ENCODE measurements at regions not wholly inside any gene's neighbourhood (a gene's known extent, or its start where the extent isn't known, plus 50 kb on each side); places are given as distances from the start of the nearest gene placed in this dataset.

DNA sequence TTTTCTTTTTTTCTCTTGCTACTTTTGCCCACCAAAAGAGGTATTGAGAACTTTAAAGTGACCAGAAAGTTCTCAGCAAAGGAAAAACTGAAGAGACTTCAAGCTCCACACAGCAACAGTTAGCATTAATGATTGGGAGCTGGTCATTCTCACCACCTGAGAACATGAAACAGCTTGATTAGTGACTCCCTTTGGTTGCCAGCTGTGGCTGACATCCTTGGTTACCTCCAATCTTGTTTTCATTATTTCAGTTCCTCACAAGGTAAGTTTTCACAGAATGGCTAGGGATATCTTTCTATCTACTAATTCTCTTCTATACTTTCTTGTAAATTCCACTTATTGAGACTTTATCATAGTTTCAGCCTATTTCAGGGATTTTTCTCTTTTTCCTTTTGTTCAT is 427.9 kb downstream of the QKI start:
- Histone ChIP-seq H3K4me2 (ENCODE audit: low read depth, low read length) (no peak overlapping the region), H4K20me1 (ENCODE audit: insufficient read depth, low read length) (no peaks in the 10 kb centered on the region), H2BK5ac (ENCODE audit: low read depth, low read length, poor library complexity, severe bottlenecking) (no peak overlapping the region), H3K4me3 (ENCODE audit: insufficient read depth, low read depth, low read length) (no peak overlapping the region), H4K5ac (ENCODE audit: low read depth, low read length) (no peak overlapping the region), H3K18ac (ENCODE audit: low read depth, low read length) (no peak overlapping the region), H3K4me1 (ENCODE audit: control insufficient read depth, insufficient read depth, low read length) (peaks cover 4% of the 10 kb centered on the region; the same call in 1 of the 2 replicates), H2BK15ac (ENCODE audit: low read depth, low read length) (no peak overlapping the region), H2AK9ac (replicated peaks; ENCODE audit: low read depth, low read length, poor library complexity) (no peak overlapping the region), H3K9ac (ENCODE audit: low read depth, low read length) (no peak overlapping the region), H3K56ac (ENCODE audit: extremely low read depth, insufficient read depth, low read length) (no peak overlapping the region), H3K14ac (replicated peaks; ENCODE audit: low read depth, low read length) (no peak overlapping the region), H3K9me3 (ENCODE audit: control insufficient read depth, insufficient read depth, low read length) (no peaks in the 10 kb centered on the region), H3K4ac (ENCODE audit: low read depth, low read length) (no peak overlapping the region), H4K91ac (ENCODE audit: insufficient read depth, low read depth, low read length) (no peak overlapping the region), H4K8ac (ENCODE audit: low read depth in 2 of 2, low read length in 2 of 2) (no peak overlapping the region), H3K27me3 (ENCODE audit: control insufficient read depth, insufficient read depth, low read length) (no peaks in the 10 kb centered on the region), H3K23ac (ENCODE audit: low read depth, low read length) (no peak overlapping the region), H3K79me1 (ENCODE audit: low read depth in 1 of 2, low read length in 2 of 2) (no peaks in the 10 kb centered on the region), H2BK120ac (ENCODE audit: low read depth, low read length) (no peak overlapping the region), H3K27ac (ENCODE audit: insufficient read depth, low read length) (no peak overlapping the region), H3K9me1 (ENCODE audit: insufficient read depth, low read length) (no peaks in the 10 kb centered on the region), H2BK20ac (ENCODE audit: low read depth, low read length) (no peak overlapping the region), H3K36me3 (ENCODE audit: control insufficient read depth, insufficient read depth, low read length) (no peaks in the 10 kb centered on the region), H2AK5ac (ENCODE audit: low read depth, low read length) (no peak overlapping the region), H2AFZ (replicated peaks; ENCODE audit: low read length, poor library complexity) (no peak overlapping the region)
- ChIA-PET POLR2A (ENCODE audit: unreplicated experiment) (no interaction called here), CTCF (no interaction called here)
- no peak for DNase-seq
- no peak for TF ChIP-seq BHLHE40 (IDR thresholded peaks at IDR 0.05; ENCODE audit: low read depth, low read length)
- no peak for TF ChIP-seq MAZ (IDR thresholded peaks at IDR 0.05; ENCODE audit: borderline replicate concordance, low read depth, low read length)
- no peak for TF ChIP-seq RCOR1 (IDR thresholded peaks at IDR 0.05; ENCODE audit: insufficient replicate concordance, low read length)
- TF ChIP-seq USF2 (IDR thresholded peaks at IDR 0.05; ENCODE audit: low read depth, low read length), result no peak
- no peak for TF ChIP-seq MXI1 (IDR thresholded peaks at IDR 0.05; ENCODE audit: borderline replicate concordance, low read depth, low read length)
- no peak for TF ChIP-seq SMC3 (IDR thresholded peaks at IDR 0.05; ENCODE audit: low read depth, low read length)
- no peak for TF ChIP-seq RAD21 (IDR thresholded peaks at IDR 0.05; ENCODE audit: low read length)
- ATAC-seq (ENCODE audit: low read depth), result no peak
- intact Hi-C loops (cut with micrococcal nuclease), result no loop called here
- in situ Hi-C loops (cut with MboI; ENCODE audit: low sequenced_read_pairs), result no loop called here
- BruUV-seq (replicated peaks), result no TSS peak
- dilution Hi-C loops (cut with HindIII; ENCODE audit: low sequenced_read_pairs, unreplicated experiment), result no loop called here

Data from IMR-90 (cell line).